ENCODE measurements at regions not wholly inside any gene's neighbourhood (a gene's known extent, or its start where the extent isn't known, plus 50 kb on each side); places are given as distances from the start of the nearest gene placed in this dataset.

DNA sequence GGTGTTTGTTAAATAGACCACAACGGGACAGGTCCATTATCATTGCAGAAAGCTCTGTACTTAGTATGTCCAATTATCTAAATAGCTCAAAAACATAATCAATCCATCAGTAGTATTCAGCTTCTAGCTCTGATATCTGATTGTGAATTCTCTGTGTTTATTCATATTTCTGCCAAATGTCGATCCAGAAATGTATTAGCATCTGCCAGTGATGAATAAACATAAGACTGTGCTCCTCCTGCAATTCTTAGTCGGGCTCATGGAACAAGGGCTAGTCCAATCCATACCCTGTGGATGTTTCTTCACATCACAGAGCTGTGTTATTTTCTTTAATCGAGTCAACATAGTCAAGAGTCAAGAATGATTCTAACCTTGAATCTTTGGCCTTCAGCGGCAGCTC, 1612.1 kb upstream of the WWC1 start:
- no peaks in the 10 kb centered on the region for H3K4me1 ChIP-seq (ENCODE audit: control insufficient read depth in 1 of 2, insufficient read depth in 2 of 2, low read length in 2 of 2)
- no peaks in the 10 kb centered on the region for H3K36me3 ChIP-seq (replicated peaks in 1 of 2; ENCODE audit: control insufficient read depth in 1 of 2, insufficient read depth in 2 of 2, low read length in 2 of 2)
- no peak for DNase-seq
- H3K9ac ChIP-seq (ENCODE audit: insufficient read depth, low read length, poor library complexity, severe bottlenecking) = no peak overlapping the region
- H3K27me3 ChIP-seq (ENCODE audit: control insufficient read depth in 2 of 2, insufficient read depth in 2 of 2, low read length in 2 of 2) = no peaks in the 10 kb centered on the region
- Mint-ChIP-seq H3K27ac (no peak overlapping the region), H3K27me3 (ENCODE audit: low read depth in 3 of 3) (peaks cover 0 to 1% (median 0%) of the 10 kb centered on the region in 3 donors), H3K4me3 (no peak overlapping the region), H3K4me1 (no peaks in the 10 kb centered on the region), H3K9me3 (peaks cover 5 to 16% (median 10%) of the 10 kb centered on the region in 7 donors), H3K36me3 (no peaks in the 10 kb centered on the region)
- no peak overlapping the region for H2AFZ ChIP-seq (ENCODE audit: insufficient read depth, low read depth, low read length, poor library complexity, severe bottlenecking)
- H3K9me3 ChIP-seq (replicated peaks in 1 of 2; ENCODE audit: control insufficient read depth in 1 of 2, insufficient read depth in 1 of 2, low read length in 2 of 2) = peaks cover 8 to 13% of the 10 kb centered on the region in 2 donors
- no peak overlapping the region for H3K4me3 ChIP-seq (replicated peaks in 1 of 3; ENCODE audit: low read depth in 2 of 3, low read length in 3 of 3)
- no peak overlapping the region for H3K27ac ChIP-seq (ENCODE audit: low read depth in 1 of 2, low read length in 2 of 2)
- no peak overlapping the region for H3K4me2 ChIP-seq (replicated peaks; ENCODE audit: extremely low read depth, low read length, poor library complexity, severe bottlenecking)
- no peaks in the 10 kb centered on the region for H3K79me2 ChIP-seq (ENCODE audit: insufficient read depth, low read length)
- TF ChIP-seq, protein P1, sequence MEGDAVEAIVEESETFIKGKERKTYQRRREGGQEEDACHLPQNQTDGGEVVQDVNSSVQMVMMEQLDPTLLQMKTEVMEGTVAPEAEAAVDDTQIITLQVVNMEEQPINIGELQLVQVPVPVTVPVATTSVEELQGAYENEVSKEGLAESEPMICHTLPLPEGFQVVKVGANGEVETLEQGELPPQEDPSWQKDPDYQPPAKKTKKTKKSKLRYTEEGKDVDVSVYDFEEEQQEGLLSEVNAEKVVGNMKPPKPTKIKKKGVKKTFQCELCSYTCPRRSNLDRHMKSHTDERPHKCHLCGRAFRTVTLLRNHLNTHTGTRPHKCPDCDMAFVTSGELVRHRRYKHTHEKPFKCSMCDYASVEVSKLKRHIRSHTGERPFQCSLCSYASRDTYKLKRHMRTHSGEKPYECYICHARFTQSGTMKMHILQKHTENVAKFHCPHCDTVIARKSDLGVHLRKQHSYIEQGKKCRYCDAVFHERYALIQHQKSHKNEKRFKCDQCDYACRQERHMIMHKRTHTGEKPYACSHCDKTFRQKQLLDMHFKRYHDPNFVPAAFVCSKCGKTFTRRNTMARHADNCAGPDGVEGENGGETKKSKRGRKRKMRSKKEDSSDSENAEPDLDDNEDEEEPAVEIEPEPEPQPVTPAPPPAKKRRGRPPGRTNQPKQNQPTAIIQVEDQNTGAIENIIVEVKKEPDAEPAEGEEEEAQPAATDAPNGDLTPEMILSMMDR (IDR thresholded peaks at IDR 0.05) = no peak
- intact Hi-C loops (cut with micrococcal nuclease) = no loop called here
- WGBS (ENCODE audit: insufficient coverage) = 91% methylated on average over 4 of the region's 5 CpGs
- no peaks in the 10 kb centered on the region for H4K20me1 ChIP-seq (ENCODE audit: insufficient read depth, low read length)

DNA sequence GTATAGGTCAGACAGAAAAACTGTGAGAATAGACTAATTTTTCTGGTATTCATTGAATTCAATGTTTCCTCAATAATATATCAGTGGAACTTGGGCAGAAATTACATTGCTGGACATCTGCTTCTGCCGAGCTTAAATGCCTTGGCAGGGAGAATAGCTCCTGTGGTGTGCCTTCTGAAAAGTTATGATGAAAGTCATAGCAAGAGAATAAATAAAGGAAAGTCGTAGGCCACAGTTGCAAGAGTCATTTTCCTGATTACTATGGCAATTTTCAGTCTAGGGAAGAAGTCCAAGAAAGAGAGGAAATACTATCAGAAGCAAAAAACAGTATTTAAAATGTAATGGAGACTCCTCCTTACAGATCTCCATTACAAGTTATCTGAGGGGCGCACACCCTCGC, 1596.1 kb upstream of the WWC1 start:
- intact Hi-C loops (cut with micrococcal nuclease) = no loop called here
- Histone ChIP-seq H4K20me1 (ENCODE audit: insufficient read depth, low read length) (no peaks in the 10 kb centered on the region), H2AFZ (ENCODE audit: insufficient read depth, low read depth, low read length, poor library complexity, severe bottlenecking) (no peak overlapping the region), H3K4me1 (ENCODE audit: control insufficient read depth in 1 of 2, insufficient read depth in 2 of 2, low read length in 2 of 2) (no peaks in the 10 kb centered on the region), H3K27me3 (ENCODE audit: control insufficient read depth in 2 of 2, insufficient read depth in 2 of 2, low read length in 2 of 2) (no peaks in the 10 kb centered on the region), H3K36me3 (replicated peaks in 1 of 2; ENCODE audit: control insufficient read depth in 1 of 2, insufficient read depth in 2 of 2, low read length in 2 of 2) (no peaks in the 10 kb centered on the region), H3K79me2 (ENCODE audit: insufficient read depth, low read length) (no peaks in the 10 kb centered on the region), H3K27ac (ENCODE audit: low read depth in 1 of 2, low read length in 2 of 2) (no peak overlapping the region), H3K4me3 (replicated peaks in 1 of 3; ENCODE audit: low read depth in 2 of 3, low read length in 3 of 3) (no peak overlapping the region), H3K9ac (ENCODE audit: insufficient read depth, low read length, poor library complexity, severe bottlenecking) (no peak overlapping the region), H3K4me2 (replicated peaks; ENCODE audit: extremely low read depth, low read length, poor library complexity, severe bottlenecking) (no peak overlapping the region), H3K9me3 (replicated peaks in 1 of 2; ENCODE audit: control insufficient read depth in 1 of 2, insufficient read depth in 1 of 2, low read length in 2 of 2) (peaks cover 0 to 3% of the 10 kb centered on the region in 2 donors)
- peaks cover 2 to 10% (median 5%) of the 10 kb centered on the region in 7 donors for H3K9me3 Mint-ChIP-seq
- no peak for DNase-seq
- 93% methylated on average over 3 of the region's 4 CpGs for WGBS (ENCODE audit: insufficient coverage)
- TF ChIP-seq, protein P1 (IDR thresholded peaks at IDR 0.05) = no peak
- no peaks in the 10 kb centered on the region for H3K4me1 Mint-ChIP-seq
- no peak overlapping the region for H3K4me3 Mint-ChIP-seq
- no peaks in the 10 kb centered on the region for H3K27me3 Mint-ChIP-seq (ENCODE audit: low read depth in 3 of 3)
- no peaks in the 10 kb centered on the region for H3K36me3 Mint-ChIP-seq
- no peak overlapping the region for H3K27ac Mint-ChIP-seq

Data from CD14-positive monocyte (primary cell).